ENCODE measurements at regions not wholly inside any gene's neighbourhood (a gene's known extent, or its start where the extent isn't known, plus 50 kb on each side); places are given as distances from the start of the nearest gene placed in this dataset.

GRCh38 chr15:35991386-35991785, 445.4 kb upstream of the DPH6 start:
- WGBS (ENCODE audit: insufficient coverage, insufficient replicate concordance, low lambda C conversion rate, missing lambda C conversion rate): 1% methylated on average over 3 of the region's 3 CpGs
- in situ Hi-C loops (cut with MboI): no loop called here
- no peak overlapping the region for H3K9ac ChIP-seq (ENCODE audit: control insufficient read depth, insufficient read depth, low read length)
- ChIA-PET SMC1A (ENCODE audit: uncharacterized antibody, unreplicated experiment) (no interaction called here), CTCF (no interaction called here), RAD21 (ENCODE audit: unreplicated experiment) (no interaction called here), POLR2A (no interaction called here)
- no peaks in the 10 kb centered on the region for H3K9me3 ChIP-seq (replicated peaks; ENCODE audit: control insufficient read depth, insufficient read depth, low read length)
- H4K20me1 ChIP-seq (ENCODE audit: control insufficient read depth, insufficient read depth): no peaks in the 10 kb centered on the region
- H3K36me3 ChIP-seq (ENCODE audit: control insufficient read depth in 2 of 2, insufficient read depth in 2 of 2, low read length in 1 of 2): no peaks in the 10 kb centered on the region
- no peaks in the 10 kb centered on the region for H3K4me1 ChIP-seq (ENCODE audit: control insufficient read depth, insufficient read depth, low read length)
- no peaks in the 10 kb centered on the region for H3K27me3 ChIP-seq (replicated peaks in 1 of 2; ENCODE audit: control insufficient read depth in 2 of 2, insufficient read depth in 2 of 2, low read length in 1 of 2)
- TF ChIP-seq TBL1XR1 (IDR thresholded peaks at IDR 0.05; ENCODE audit: low read depth, low read length) (no peak), GABPA (IDR thresholded peaks at IDR 0.05; ENCODE audit: low read depth) (no peak), SPI1 (IDR thresholded peaks at IDR 0.05; ENCODE audit: borderline replicate concordance, insufficient read depth, low read depth, low read length) (no peak), CBX3 (IDR thresholded peaks at IDR 0.05; ENCODE audit: borderline replicate concordance, low read depth) (no peak), NFYB (IDR thresholded peaks at IDR 0.05; ENCODE audit: insufficient read depth, low read depth, low read length) (no peak), FOXM1 (IDR thresholded peaks at IDR 0.05; ENCODE audit: low read depth, low read length) (no peak), ZNF274 (IDR thresholded peaks at IDR 0.05; ENCODE audit: insufficient read depth, insufficient read length) (no peak)
- H3K4me2 ChIP-seq (ENCODE audit: control insufficient read depth, insufficient read depth): no peak overlapping the region
- intact Hi-C loops (cut with micrococcal nuclease; ENCODE audit: unreplicated experiment): no loop called here
- DNase-seq (ENCODE audit: low read depth, low spot score): no peak
- no peak overlapping the region for H3K4me3 ChIP-seq
- FAIRE-seq: no peak
- no peak for ATAC-seq
- no TSS peak for BruUV-seq (replicated peaks)
- no peak overlapping the region for H2AFZ ChIP-seq (ENCODE audit: control insufficient read depth, low read depth, low read length)
- no peaks in the 10 kb centered on the region for H3K79me2 ChIP-seq (ENCODE audit: control insufficient read depth, insufficient read depth, low read length)
- H3K27ac ChIP-seq (ENCODE audit: control insufficient read depth, insufficient read depth): no peak overlapping the region

DNA sequence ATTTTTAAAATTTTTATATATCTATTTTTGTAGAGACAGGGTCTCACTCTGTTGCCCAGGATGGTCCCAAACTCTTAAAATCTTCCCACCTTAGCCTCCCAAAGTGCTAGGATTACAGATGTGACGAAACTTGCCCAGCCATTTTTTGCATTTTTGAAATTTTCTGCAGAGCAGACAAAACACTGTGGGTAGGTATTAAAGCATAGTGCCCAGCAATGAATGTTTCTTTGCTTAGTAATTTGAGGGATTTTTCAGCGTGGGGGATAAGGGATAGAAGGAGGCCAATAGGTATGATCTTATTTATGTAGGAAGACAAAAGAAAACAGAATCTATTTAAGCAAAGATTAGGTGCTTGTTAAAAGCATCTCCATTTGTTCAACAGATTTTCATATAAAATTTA, 446.8 kb upstream of the DPH6 start:
- FAIRE-seq (no peak), DNase-seq (ENCODE audit: low read depth, low spot score) (no peak), ATAC-seq (no peak)
- no TSS peak for BruUV-seq (replicated peaks)
- Histone ChIP-seq H3K4me3 (no peak overlapping the region), H3K9me3 (replicated peaks; ENCODE audit: control insufficient read depth, insufficient read depth, low read length) (no peaks in the 10 kb centered on the region), H2AFZ (ENCODE audit: control insufficient read depth, low read depth, low read length) (no peak overlapping the region), H3K27me3 (replicated peaks in 1 of 2; ENCODE audit: control insufficient read depth in 2 of 2, insufficient read depth in 2 of 2, low read length in 1 of 2) (no peaks in the 10 kb centered on the region), H3K79me2 (ENCODE audit: control insufficient read depth, insufficient read depth, low read length) (no peaks in the 10 kb centered on the region), H3K4me2 (ENCODE audit: control insufficient read depth, insufficient read depth) (no peak overlapping the region), H3K9ac (ENCODE audit: control insufficient read depth, insufficient read depth, low read length) (no peak overlapping the region), H3K27ac (ENCODE audit: control insufficient read depth, insufficient read depth) (no peak overlapping the region), H4K20me1 (ENCODE audit: control insufficient read depth, insufficient read depth) (no peaks in the 10 kb centered on the region), H3K36me3 (ENCODE audit: control insufficient read depth in 2 of 2, insufficient read depth in 2 of 2, low read length in 1 of 2) (no peaks in the 10 kb centered on the region), H3K4me1 (ENCODE audit: control insufficient read depth, insufficient read depth, low read length) (no peaks in the 10 kb centered on the region)
- ChIA-PET CTCF (interaction anchor here (1.3 kb wide), 1 partner anchor 13 kb away, joined by 3 read pairs; no protein-coding TSS in a partner anchor), SMC1A (ENCODE audit: uncharacterized antibody, unreplicated experiment) (interaction anchor here (1.6 kb wide), 1 partner anchor 15 kb away, joined by 4 read pairs; no protein-coding TSS in a partner anchor), POLR2A (no interaction called here), RAD21 (ENCODE audit: unreplicated experiment) (no interaction called here)
- in situ Hi-C loops (cut with MboI) (no loop called here), intact Hi-C loops (cut with micrococcal nuclease; ENCODE audit: unreplicated experiment) (no loop called here)
- 3% methylated on average over 2 of the region's 2 CpGs for WGBS (ENCODE audit: insufficient coverage, insufficient replicate concordance, low lambda C conversion rate, missing lambda C conversion rate)
- no peak for TF ChIP-seq BACH1 (IDR thresholded peaks at IDR 0.05; ENCODE audit: borderline replicate concordance)
- no peak for TF ChIP-seq HDAC2 (IDR thresholded peaks at IDR 0.05)
- TF ChIP-seq, protein P1, sequence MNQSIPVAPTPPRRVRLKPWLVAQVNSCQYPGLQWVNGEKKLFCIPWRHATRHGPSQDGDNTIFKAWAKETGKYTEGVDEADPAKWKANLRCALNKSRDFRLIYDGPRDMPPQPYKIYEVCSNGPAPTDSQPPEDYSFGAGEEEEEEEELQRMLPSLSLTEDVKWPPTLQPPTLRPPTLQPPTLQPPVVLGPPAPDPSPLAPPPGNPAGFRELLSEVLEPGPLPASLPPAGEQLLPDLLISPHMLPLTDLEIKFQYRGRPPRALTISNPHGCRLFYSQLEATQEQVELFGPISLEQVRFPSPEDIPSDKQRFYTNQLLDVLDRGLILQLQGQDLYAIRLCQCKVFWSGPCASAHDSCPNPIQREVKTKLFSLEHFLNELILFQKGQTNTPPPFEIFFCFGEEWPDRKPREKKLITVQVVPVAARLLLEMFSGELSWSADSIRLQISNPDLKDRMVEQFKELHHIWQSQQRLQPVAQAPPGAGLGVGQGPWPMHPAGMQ (IDR thresholded peaks at IDR 0.05; ENCODE audit: borderline replicate concordance): no peak
- no peak for TF ChIP-seq ZBED1 (IDR thresholded peaks at IDR 0.05; ENCODE audit: borderline replicate concordance)
- no peak for TF ChIP-seq TCF12 (IDR thresholded peaks at IDR 0.05; ENCODE audit: low read depth, low read length)
- no peak for TF ChIP-seq ZNF24 (IDR thresholded peaks at IDR 0.05)
- TF ChIP-seq CBX5 (IDR thresholded peaks at IDR 0.05; ENCODE audit: low read depth): no peak
- TF ChIP-seq PML (IDR thresholded peaks at IDR 0.05; ENCODE audit: low read length): no peak
- no peak for TF ChIP-seq YY1 (IDR thresholded peaks at IDR 0.05; ENCODE audit: low read depth, low read length)
- no peak for TF ChIP-seq SRF (IDR thresholded peaks at IDR 0.05; ENCODE audit: low read depth in 2 of 2, low read length in 2 of 2)
- TF ChIP-seq, protein P2, sequence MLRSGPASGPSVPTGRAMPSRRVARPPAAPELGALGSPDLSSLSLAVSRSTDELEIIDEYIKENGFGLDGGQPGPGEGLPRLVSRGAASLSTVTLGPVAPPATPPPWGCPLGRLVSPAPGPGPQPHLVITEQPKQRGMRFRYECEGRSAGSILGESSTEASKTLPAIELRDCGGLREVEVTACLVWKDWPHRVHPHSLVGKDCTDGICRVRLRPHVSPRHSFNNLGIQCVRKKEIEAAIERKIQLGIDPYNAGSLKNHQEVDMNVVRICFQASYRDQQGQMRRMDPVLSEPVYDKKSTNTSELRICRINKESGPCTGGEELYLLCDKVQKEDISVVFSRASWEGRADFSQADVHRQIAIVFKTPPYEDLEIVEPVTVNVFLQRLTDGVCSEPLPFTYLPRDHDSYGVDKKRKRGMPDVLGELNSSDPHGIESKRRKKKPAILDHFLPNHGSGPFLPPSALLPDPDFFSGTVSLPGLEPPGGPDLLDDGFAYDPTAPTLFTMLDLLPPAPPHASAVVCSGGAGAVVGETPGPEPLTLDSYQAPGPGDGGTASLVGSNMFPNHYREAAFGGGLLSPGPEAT (IDR thresholded peaks at IDR 0.05; ENCODE audit: low read depth): no peak
- TF ChIP-seq EP300 (IDR thresholded peaks at IDR 0.05; ENCODE audit: borderline replicate concordance in 1 of 2, control insufficient read depth in 1 of 2, low read depth in 2 of 2, low read length in 2 of 2): no peak
- TF ChIP-seq POLR2A (IDR thresholded peaks at IDR 0.05; ENCODE audit: low read depth, low read length): no peak

Data from GM12878 (cell line).